ENCODE measurements at regions not wholly inside any gene's neighbourhood (a gene's known extent, or its start where the extent isn't known, plus 50 kb on each side); places are given as distances from the start of the nearest gene placed in this dataset.

- no peak for TF ChIP-seq REST (IDR thresholded peaks at IDR 0.05; ENCODE audit: insufficient read depth in 1 of 2, low read depth in 2 of 2, low read length in 2 of 2)
- TF ChIP-seq POLR2AphosphoS5 (IDR thresholded peaks at IDR 0.05; ENCODE audit: low read depth, low read length), result no peak
- no peak for TF ChIP-seq TAF1 (IDR thresholded peaks at IDR 0.05; ENCODE audit: borderline replicate concordance, insufficient read depth, low read length)
These were observed 355.4 kb upstream of the PDE4D start for GRCh38 chr5:60248901-60249300.
